ENCODE measurements at regions not wholly inside any gene's neighbourhood (a gene's known extent, or its start where the extent isn't known, plus 50 kb on each side); places are given as distances from the start of the nearest gene placed in this dataset.
"Not testable (repeated sequence)": the region's sequence is repeated elsewhere in the genome, so short reads cannot be mapped to it uniquely, and the experiment has no call there.

- no peak for DNase-seq (ENCODE audit: low read depth in 3 of 3)
Observed at GRCh38 chr4:18103876-18104605, 82.5 kb upstream of the LCORL start.

DNA sequence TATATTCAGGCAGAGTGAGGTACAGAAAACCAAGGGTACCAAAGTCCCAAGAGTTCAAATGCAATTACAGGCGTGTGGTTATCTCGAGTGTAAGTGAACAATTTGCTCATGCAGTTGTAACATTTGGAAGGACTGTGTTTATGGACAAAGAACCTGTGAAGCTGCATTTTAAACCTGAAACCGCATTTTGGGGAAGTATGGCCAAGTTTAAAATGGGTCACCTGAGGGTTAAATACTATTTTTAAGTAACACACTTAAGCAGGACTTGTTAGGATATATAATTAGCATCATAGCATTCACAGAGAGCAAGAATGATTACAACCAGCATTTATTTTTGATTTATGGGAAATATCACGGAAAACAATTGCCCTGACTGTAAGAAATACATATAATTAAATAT is 79.1 kb upstream of the LCORL start:
- no peak for DNase-seq (ENCODE audit: low read depth in 3 of 3)

DNA sequence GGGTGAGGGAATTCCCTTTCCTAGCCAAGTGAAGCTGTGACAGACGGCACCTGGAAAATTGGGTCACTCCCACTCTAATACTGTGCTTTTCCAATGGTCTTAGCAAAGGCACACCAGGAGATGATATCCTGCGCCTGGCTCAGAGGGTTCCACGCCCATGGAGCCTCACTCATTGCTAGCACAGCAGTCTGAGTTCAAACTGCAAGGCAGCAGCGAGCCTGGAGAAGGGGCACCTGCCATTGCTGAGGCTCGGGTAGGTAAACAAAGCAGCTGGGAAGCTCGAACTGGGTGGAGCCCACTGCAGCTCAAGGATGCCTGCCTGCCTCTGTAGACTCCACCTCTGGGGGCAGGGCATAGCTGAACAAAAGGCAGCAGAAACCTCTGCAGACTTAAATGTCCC is 68.9 kb upstream of the LCORL start:
- not testable (repeated sequence) for DNase-seq (ENCODE audit: low read depth in 3 of 3)

DNA sequence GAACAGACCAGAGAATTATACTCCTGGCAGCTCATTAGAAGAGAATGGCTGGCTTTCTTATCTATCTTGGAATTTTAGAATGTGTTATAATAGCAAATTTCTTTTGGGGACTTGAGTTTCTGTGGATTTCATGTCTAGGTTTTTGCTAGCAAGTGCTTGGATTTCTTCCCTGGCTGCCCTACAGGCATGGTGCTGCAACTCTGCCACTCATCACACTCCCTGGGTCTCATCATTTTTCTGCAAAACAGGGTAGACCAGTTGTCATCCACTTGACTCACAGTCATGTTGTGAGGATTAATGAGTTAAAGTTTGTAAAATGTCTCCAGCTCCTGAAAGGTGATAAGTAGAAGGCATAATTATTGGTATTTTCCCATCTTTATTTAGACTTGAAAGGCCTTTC is 60.7 kb upstream of the LCORL start:
- DNase-seq (ENCODE audit: low read depth in 3 of 3), result no peak

DNA sequence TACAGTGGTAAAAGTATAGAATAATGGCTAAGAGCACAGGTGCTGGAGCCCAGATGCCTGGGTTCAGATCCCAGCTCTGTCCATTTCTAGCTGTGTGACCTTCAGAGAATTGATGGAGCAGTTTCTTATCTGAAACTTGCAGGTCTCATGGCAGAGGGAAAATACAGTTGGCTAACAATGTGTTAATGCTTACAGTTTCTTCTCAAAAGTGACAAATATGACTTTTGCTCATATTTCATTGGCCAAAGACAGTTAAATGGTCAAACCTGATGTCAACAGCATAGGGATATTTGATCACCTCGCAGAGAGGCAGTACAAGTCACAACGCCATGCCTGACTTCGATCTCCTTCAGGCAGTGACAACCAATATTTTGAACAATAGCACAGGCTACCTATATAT is 60.2 kb upstream of the LCORL start:
- no peak for DNase-seq (ENCODE audit: low read depth in 3 of 3)

DNA sequence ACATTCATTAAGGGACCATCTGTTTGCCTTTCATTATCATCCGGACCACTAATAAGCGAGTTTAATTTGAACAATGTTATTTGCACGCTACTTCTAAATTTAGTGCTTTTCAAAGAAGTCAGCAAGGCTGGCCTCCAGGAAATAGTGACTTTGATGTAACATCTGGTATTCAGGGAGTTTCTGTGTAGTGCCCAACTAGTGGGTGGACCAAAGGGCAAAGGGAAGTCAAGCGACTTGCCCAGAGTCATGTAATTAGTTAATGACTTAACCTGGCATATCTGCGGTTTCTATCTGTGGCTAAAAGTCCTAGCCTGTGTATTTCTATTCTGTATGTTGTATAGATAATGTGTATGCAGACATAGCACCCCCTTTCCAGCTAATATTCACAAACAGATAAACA is 56.3 kb upstream of the LCORL start:
- no peak for DNase-seq (ENCODE audit: low read depth in 3 of 3)

GRCh38 chr4:18075823-18076433 is 54.4 kb upstream of the LCORL start:
- DNase-seq (ENCODE audit: low read depth in 3 of 3), result no peak

DNA sequence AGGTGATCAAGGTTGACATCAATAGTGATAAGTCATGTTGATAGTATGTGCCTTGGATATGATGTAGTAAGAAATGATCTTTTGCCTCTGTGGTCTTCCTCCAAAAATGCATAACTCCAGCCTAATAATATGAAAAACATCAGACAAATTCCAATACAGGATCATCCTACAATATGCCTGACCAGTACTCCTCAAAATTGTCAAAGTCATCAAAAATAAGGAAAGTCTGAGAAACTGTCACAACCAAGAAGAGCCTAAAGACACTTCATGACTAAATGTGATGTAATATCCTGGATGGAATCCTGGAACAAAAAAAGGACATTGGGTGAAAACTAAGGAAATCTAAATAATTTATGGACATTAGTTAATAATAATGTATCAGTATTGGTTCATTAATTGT is 50.3 kb upstream of the LCORL start:
- DNase-seq (ENCODE audit: low read depth in 3 of 3), result no peak

Data from stimulated activated CD4-positive, alpha-beta T cell treated with anti-CD3 and anti-CD28 coated beads, TNF-alpha, amount 100 ng/mL, for 4 hours (primary cell).